Ovary (tissue), 7 donors: ENCODE measurements at regions not wholly inside any gene's neighbourhood (a gene's known extent, or its start where the extent isn't known, plus 50 kb on each side); places are given as distances from the start of the nearest gene placed in this dataset.

Experiments used
- DNase-seq, 5 donors: peaks; one replicate each; pipeline ENCODE4 v3.0.0-alpha.2; 2019 to 2020
- H3K27ac ChIP-seq, 2 donors: fragments of 200-600 bp; one replicate each; pipeline versions ENCODE4 v1.5.1 to v1.8.0; 2019 to 2022
- H3K27me3 ChIP-seq: fragments of 200-600 bp; one replicate; pipeline ENCODE4 v1.8.0; 2022
- H3K36me3 ChIP-seq: fragments of 200-600 bp; sonication (generic); one replicate; pipeline ENCODE4 v1.5.1; 2019
- H3K4me1 ChIP-seq: one replicate; pipeline ENCODE4 v1.8.1; 2013; ENCODE audit warnings: mild to moderate bottlenecking, moderate library complexity; ENCODE audit not compliant: insufficient read depth
- H3K4me3 ChIP-seq: fragments of 200-600 bp; sonication (generic); one replicate; pipeline ENCODE4 v1.5.1; 2017
- H3K9me3 ChIP-seq, 2 donors: fragments of 200-600 bp in 1 of 2; sonication (generic) in 1 of 2; one replicate each; pipeline versions ENCODE4 v1.5.1 to v1.8.1; 2013 to 2019; ENCODE audit warnings: mild to moderate bottlenecking in 1 of 2, moderate library complexity in 1 of 2
- CTCF ChIP-seq, 3 donors: fragments of 450-650 bp in 2 of 3; fragments of 200-600 bp in 1 of 3; IDR thresholded peaks; one replicate each; pipeline versions ENCODE4 v1.5.1 to v1.8.0; 2016 to 2022; ENCODE audit warnings: antibody characterized with exemption in 3 of 3, mild to moderate bottlenecking in 1 of 3
- EP300 ChIP-seq: sonication (generic); formaldehyde crosslinking; IDR thresholded peaks from one replicate; pipeline ENCODE4 v1.6.1; 2017; ENCODE audit warnings: antibody characterized with exemption
- POLR2A ChIP-seq: fragments of 450-650 bp; IDR thresholded peaks from one replicate; pipeline ENCODE4 v1.6.1; 2017; ENCODE audit warnings: antibody characterized with exemption, mild to moderate bottlenecking, moderate library complexity
- WGBS, 3 donors: extraction: QIAGEN DNeasy Blood & Tissue Kit in 1 of 3; methylation state at CpG; one replicate each; pipeline versions ENCODE4 v1.1.5 to v1.1.7; 2013 to 2017; 5-methylcytosine and 5-hydroxymethylcytosine counted together
- intact Hi-C, 4 donors: fragments of 100-400 bp; cut with DNase I; formaldehyde crosslinking; loops; one replicate each; pipeline versions ENCODE4 v1.11.0 to v1.15.1; 2022 to 2023
- donor health status: DM: no; HTN: no; CAD: no; lungs with moderate emphysema.
- donor health status: DM: no; HTN: no; CAD: no.
- donor health status: Bipolar disorder and iron deficiency.
- donor health status: DM: no; HTN: no; CAD: no.
- donor health status: DM: yes; HTN: yes; CAD: no.

- 45 to 63% (median 61%) methylated on average over 2 of the region's 2 CpGs for whole genome bisulfite sequencing, 3 donors
- Histone ChIP-seq H3K9me3 (no peaks in the 10 kb centered on the region), H3K4me1 (no peaks in the 10 kb centered on the region), H3K4me3 (no peak overlapping the region), H3K36me3 (no peaks in the 10 kb centered on the region), H3K27ac (no peak overlapping the region), H3K27me3 (no peaks in the 10 kb centered on the region)
- no peak for TF ChIP-seq POLR2A
- no peak for TF ChIP-seq CTCF (IDR thresholded peaks at IDR 0.05)
- TF ChIP-seq EP300: no peak
- intact Hi-C loops: no loop called here
- DNase-seq: no peak
These were observed 60.6 kb upstream of the IL12A start for GRCh38 chr3:159928071-159928491.

DNA sequence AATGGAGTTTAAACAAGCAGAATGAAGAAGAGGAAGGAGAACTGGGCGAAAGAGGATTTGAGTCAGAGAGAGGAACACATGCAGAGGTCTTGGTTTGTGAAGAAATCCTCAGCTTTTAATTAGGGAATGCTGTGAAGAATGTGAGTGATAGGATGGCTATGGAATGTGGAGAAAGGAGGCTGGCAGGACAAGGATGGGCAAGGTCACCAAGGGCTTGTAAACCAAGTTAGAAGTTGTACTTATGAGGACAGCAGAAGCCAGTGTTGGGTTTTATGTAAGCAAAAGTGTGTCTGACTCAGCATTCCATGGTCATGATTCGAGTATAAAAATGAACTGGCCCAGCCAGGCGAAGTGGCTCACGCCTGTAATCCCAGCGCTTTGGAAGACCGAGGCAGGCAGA lies 60.0 kb upstream of the IL12A start:
- DNase-seq: no peak
- Histone ChIP-seq H3K4me3 (no peak overlapping the region), H3K36me3 (no peaks in the 10 kb centered on the region), H3K4me1 (no peaks in the 10 kb centered on the region), H3K27me3 (no peaks in the 10 kb centered on the region), H3K9me3 (no peaks in the 10 kb centered on the region), H3K27ac (no peak overlapping the region)
- TF ChIP-seq EP300: no peak
- no peak for TF ChIP-seq CTCF (IDR thresholded peaks at IDR 0.05)
- no peak for TF ChIP-seq POLR2A
- WGBS, 3 donors: 85 to 90% (median 88%) methylated on average over 6 of the region's 6 CpGs
- intact Hi-C loops: no loop called here

GRCh38 chr3:159929171-159930141 lies 59.2 kb upstream of the IL12A start:
- no peak overlapping the region for H3K27ac ChIP-seq
- TF ChIP-seq EP300: no peak
- 83 to 87% (median 85%) methylated on average over 11 of the region's 11 CpGs for WGBS, 3 donors
- intact Hi-C loops: no loop called here
- peaks cover 0 to 6% of the 10 kb centered on the region in 2 donors for H3K9me3 ChIP-seq
- no peak for DNase-seq
- no peak overlapping the region for H3K4me3 ChIP-seq
- H3K27me3 ChIP-seq: no peaks in the 10 kb centered on the region
- no peaks in the 10 kb centered on the region for H3K4me1 ChIP-seq
- H3K36me3 ChIP-seq: no peaks in the 10 kb centered on the region

GRCh38 chr3:159934216-159934615 lies 54.4 kb upstream of the IL12A start:
- H3K27me3 ChIP-seq: no peaks in the 10 kb centered on the region
- H3K4me1 ChIP-seq: no peaks in the 10 kb centered on the region
- H3K36me3 ChIP-seq: no peaks in the 10 kb centered on the region
- peaks cover 0 to 6% of the 10 kb centered on the region in 2 donors for H3K9me3 ChIP-seq
- DNase-seq: no peak
- no peak overlapping the region for H3K4me3 ChIP-seq
- TF ChIP-seq CTCF (IDR thresholded peaks at IDR 0.05) (no peak), EP300 (no peak), POLR2A (no peak)
- intact Hi-C loops: no loop called here
- no peak overlapping the region for H3K27ac ChIP-seq

GRCh38 chr3:159936541-159936940 lies 52.1 kb upstream of the IL12A start:
- Histone ChIP-seq H3K4me1 (no peaks in the 10 kb centered on the region), H3K9me3 (peaks cover 0 to 6% of the 10 kb centered on the region in 2 donors), H3K36me3 (no peaks in the 10 kb centered on the region), H3K4me3 (no peak overlapping the region), H3K27ac (no peak overlapping the region), H3K27me3 (no peaks in the 10 kb centered on the region)
- TF ChIP-seq POLR2A: no peak
- no peak for TF ChIP-seq CTCF (IDR thresholded peaks at IDR 0.05)
- TF ChIP-seq EP300: no peak
- DNase-seq: no peak
- intact Hi-C loops: no loop called here
